GM19238 (cell line): ENCODE measurements at regions not wholly inside any gene's neighbourhood (a gene's known extent, or its start where the extent isn't known, plus 50 kb on each side); places are given as distances from the start of the nearest gene placed in this dataset.

Experiments used
- DNase-seq: peaks from one replicate; pipeline ENCODE4 v3.0.0; 2011; ENCODE audit warnings: low spot score; ENCODE audit not compliant: insufficient read length

- no peak for DNase-seq
These were observed 62.9 kb upstream of the PLEKHG1 start for GRCh38 chr6:150536835-150537234.

- DNase-seq: no peak
These were observed 62.2 kb upstream of the PLEKHG1 start for GRCh38 chr6:150537491-150537890.

GRCh38 chr6:150537893-150538292, 61.8 kb upstream of the PLEKHG1 start:
- no peak for DNase-seq

GRCh38 chr6:150539111-150539510, 60.6 kb upstream of the PLEKHG1 start:
- DNase-seq: no peak

- no peak for DNase-seq
These were observed 60.1 kb upstream of the PLEKHG1 start for GRCh38 chr6:150539568-150539967.

- no peak for DNase-seq
These were observed 58.1 kb upstream of the PLEKHG1 start for GRCh38 chr6:150541576-150541975.

GRCh38 chr6:150543178-150543577, 56.5 kb upstream of the PLEKHG1 start:
- no peak for DNase-seq

- DNase-seq: no peak
These were observed 54.9 kb upstream of the PLEKHG1 start for GRCh38 chr6:150544793-150545192.

GRCh38 chr6:150546457-150546856, 53.2 kb upstream of the PLEKHG1 start:
- DNase-seq: no peak

- no peak for DNase-seq
These were observed 52.0 kb upstream of the PLEKHG1 start for GRCh38 chr6:150547502-150548222.

GRCh38 chr6:150548330-150548729, 51.4 kb upstream of the PLEKHG1 start:
- no peak for DNase-seq

GRCh38 chr6:150549007-150549406, 50.7 kb upstream of the PLEKHG1 start:
- DNase-seq: no peak

- no peak for DNase-seq
These were observed 50.0 kb upstream of the PLEKHG1 start for GRCh38 chr6:150549674-150550101.
